SU-DHL-6 (cell line): ENCODE measurements at regions not wholly inside any gene's neighbourhood (a gene's known extent, or its start where the extent isn't known, plus 50 kb on each side); places are given as distances from the start of the nearest gene placed in this dataset.

Experiments used
- H2AFZ ChIP-seq: fragments of 200-600 bp; sonication (generic); 2 replicates; pipeline ENCODE4 v1.6.1; 2014; ENCODE audit warnings: low read depth, mild to moderate bottlenecking, moderate library complexity, mixed read lengths, antibody characterized with exemption, low read length; ENCODE audit not compliant: severe bottlenecking
- H3F3A ChIP-seq: fragments of 200-600 bp; shearing (Covaris generic); 2 replicates; pipeline ENCODE4 v1.6.0; 2016; ENCODE audit warnings: antibody characterized with exemption, mild to moderate bottlenecking; ENCODE audit not compliant: insufficient read depth
- H3K27ac ChIP-seq: fragments of 200-600 bp; sonication (generic); 2 replicates; pipeline ENCODE4 v1.5.1; 2016; ENCODE audit warnings: low read depth, mild to moderate bottlenecking, low read length, moderate library complexity, mixed read lengths
- H3K27me3 ChIP-seq: fragments of 200-600 bp; sonication (generic), shearing (Covaris generic); 2 replicates; pipeline ENCODE4 v1.6.0; 2014; ENCODE audit warnings: mild to moderate bottlenecking, low read length
- H3K36me3 ChIP-seq: fragments of 200-600 bp; sonication (generic); 2 replicates; pipeline ENCODE4 v1.6.1; 2014; ENCODE audit warnings: mild to moderate bottlenecking, low read length, mixed read lengths
- H3K4me2 ChIP-seq: fragments of 300-600, 200-600 bp; shearing (Covaris generic), sonication (generic); 2 replicates; pipeline ENCODE4 v1.6.0; 2014; ENCODE audit warnings: low read length, low read depth, mild to moderate bottlenecking; ENCODE audit not compliant: poor library complexity, severe bottlenecking
- H3K4me3 ChIP-seq: fragments of 200-600 bp; sonication (generic); 2 replicates; pipeline ENCODE4 v1.5.1; 2014; ENCODE audit warnings: antibody characterized with exemption, low read length, mild to moderate bottlenecking, mixed read lengths; ENCODE audit not compliant: insufficient read depth, poor library complexity, severe bottlenecking
- H3K79me2 ChIP-seq: fragments of 200-600 bp; sonication (generic); 2 replicates; pipeline ENCODE4 v1.6.1; 2014; ENCODE audit warnings: mild to moderate bottlenecking, low read length, moderate library complexity; ENCODE audit not compliant: insufficient read depth
- H3K9ac ChIP-seq: fragments of 200-600 bp; sonication (generic); 2 replicates; pipeline ENCODE4 v1.7.0; 2014; ENCODE audit warnings: mild to moderate bottlenecking, low read length
- H3K9me2 ChIP-seq: fragments of 200-600 bp; sonication (generic); replicated peaks from 2 replicates; pipeline ENCODE4 v1.6.1; 2014; ENCODE audit warnings: low read length; ENCODE audit not compliant: insufficient read depth
- H3K9me3 ChIP-seq: fragments of 200-600 bp; sonication (generic); 2 replicates; pipeline ENCODE4 v1.6.1; 2014; ENCODE audit warnings: low read length, mixed read lengths; ENCODE audit not compliant: insufficient read depth
- H4K20me1 ChIP-seq: fragments of 200-600 bp; sonication (generic); 2 replicates; pipeline ENCODE4 v1.6.1; 2014; ENCODE audit warnings: low read depth, mild to moderate bottlenecking, antibody characterized with exemption, low read length, moderate library complexity, mixed read lengths
- CTCF ChIP-seq: fragments of 200-600 bp; sonication (generic); IDR thresholded peaks from one replicate; pipeline ENCODE4 v1.5.1; 2017; ENCODE audit warnings: antibody characterized with exemption, mild to moderate bottlenecking, low read length, moderate library complexity; ENCODE audit not compliant: insufficient read depth, poor library complexity, severe bottlenecking
- EZH2phosphoT487 ChIP-seq: fragments of 200-600 bp; sonication (generic), shearing (Covaris generic); conservative IDR thresholded peaks from 2 replicates; pipeline ENCODE4 v1.6.1; 2018; ENCODE audit warnings: mild to moderate bottlenecking, antibody characterized with exemption, low read length, moderate library complexity, mixed read lengths

DNA sequence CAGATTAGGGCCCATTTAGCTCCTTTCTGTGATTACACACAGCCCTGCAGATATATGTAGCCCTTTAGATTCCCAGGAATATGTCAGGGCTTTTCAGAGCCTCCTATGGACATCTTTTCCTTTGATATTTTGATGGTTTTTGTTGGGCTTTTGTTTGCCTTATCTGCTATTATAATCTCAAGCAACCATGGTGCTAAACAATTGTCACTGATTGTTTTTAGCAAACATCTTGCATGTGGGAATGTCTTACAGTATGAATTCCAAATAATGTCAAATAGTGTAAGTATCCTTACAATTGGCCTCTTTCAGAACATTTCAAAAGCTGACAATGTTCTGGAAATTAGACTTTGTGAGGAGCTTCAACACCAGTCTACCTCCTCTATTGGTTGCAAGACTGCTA is 333.6 kb upstream of the OPRM1 start:
- Histone ChIP-seq H2AFZ (no peak overlapping the region), H4K20me1 (no peaks in the 10 kb centered on the region), H3K9me2 (no peaks in the 10 kb centered on the region), H3K9ac (no peak overlapping the region), H3K36me3 (no peaks in the 10 kb centered on the region), H3K79me2 (no peaks in the 10 kb centered on the region), H3K27me3 (no peaks in the 10 kb centered on the region), H3K27ac (no peak overlapping the region), H3K4me2 (no peak overlapping the region), H3K4me3 (no peak overlapping the region), H3K9me3 (no peaks in the 10 kb centered on the region), H3F3A (no peaks in the 10 kb centered on the region)
- no peak for TF ChIP-seq CTCF
- TF ChIP-seq EZH2phosphoT487 = no peak

- Histone ChIP-seq H3K4me3 (no peak overlapping the region), H3K36me3 (no peaks in the 10 kb centered on the region), H3K9me2 (no peaks in the 10 kb centered on the region), H4K20me1 (no peaks in the 10 kb centered on the region), H2AFZ (no peak overlapping the region), H3K27ac (no peak overlapping the region), H3K9ac (no peak overlapping the region), H3K27me3 (no peaks in the 10 kb centered on the region), H3K79me2 (no peaks in the 10 kb centered on the region), H3K4me2 (no peak overlapping the region), H3F3A (no peaks in the 10 kb centered on the region), H3K9me3 (no peaks in the 10 kb centered on the region)
- TF ChIP-seq CTCF (no peak), EZH2phosphoT487 (no peak)
These were observed 336.4 kb upstream of the OPRM1 start for GRCh38 chr6:153702671-153703070.

DNA sequence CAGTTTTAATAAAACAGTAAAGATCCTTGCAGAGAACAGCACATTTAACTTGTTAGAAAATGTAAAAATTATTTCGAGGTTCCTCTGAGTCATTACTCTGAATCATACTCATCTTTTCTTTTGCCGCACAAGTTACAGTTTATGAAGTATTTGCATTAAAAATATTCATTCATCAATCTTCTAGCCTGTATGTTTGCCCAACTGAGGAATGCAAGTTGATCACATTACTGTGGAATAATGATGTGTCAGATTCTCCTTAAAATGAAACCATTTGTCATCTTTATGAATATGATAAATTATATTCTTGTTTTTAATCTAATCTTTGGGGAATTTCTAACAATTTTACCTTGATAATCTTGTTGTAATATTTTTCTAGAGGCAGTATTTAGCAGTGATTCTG is 340.4 kb upstream of the OPRM1 start:
- TF ChIP-seq CTCF = no peak
- no peak for TF ChIP-seq EZH2phosphoT487
- no peak overlapping the region for H3K4me3 ChIP-seq
- no peaks in the 10 kb centered on the region for H3K79me2 ChIP-seq
- no peak overlapping the region for H2AFZ ChIP-seq
- H3K36me3 ChIP-seq = no peaks in the 10 kb centered on the region
- H3K27ac ChIP-seq = no peak overlapping the region
- no peaks in the 10 kb centered on the region for H3K27me3 ChIP-seq
- H3K4me2 ChIP-seq = no peak overlapping the region
- no peaks in the 10 kb centered on the region for H3K9me2 ChIP-seq
- no peaks in the 10 kb centered on the region for H3F3A ChIP-seq
- H3K9ac ChIP-seq = no peak overlapping the region
- H3K9me3 ChIP-seq = no peaks in the 10 kb centered on the region
- H4K20me1 ChIP-seq = no peaks in the 10 kb centered on the region

- no peak overlapping the region for H3K4me3 ChIP-seq
- no peak overlapping the region for H2AFZ ChIP-seq
- no peaks in the 10 kb centered on the region for H4K20me1 ChIP-seq
- H3K9ac ChIP-seq = no peak overlapping the region
- no peak overlapping the region for H3K4me2 ChIP-seq
- no peaks in the 10 kb centered on the region for H3K9me2 ChIP-seq
- H3K79me2 ChIP-seq = no peaks in the 10 kb centered on the region
- H3F3A ChIP-seq = no peaks in the 10 kb centered on the region
- no peaks in the 10 kb centered on the region for H3K36me3 ChIP-seq
- no peaks in the 10 kb centered on the region for H3K27me3 ChIP-seq
- no peak for TF ChIP-seq EZH2phosphoT487
- TF ChIP-seq CTCF = no peak
- no peak overlapping the region for H3K27ac ChIP-seq
- no peaks in the 10 kb centered on the region for H3K9me3 ChIP-seq
These were observed 341.0 kb upstream of the OPRM1 start for GRCh38 chr6:153698001-153698400.
